DMS 273 (cell line): ENCODE measurements at regions not wholly inside any gene's neighbourhood (a gene's known extent, or its start where the extent isn't known, plus 50 kb on each side); places are given as distances from the start of the nearest gene placed in this dataset.
"Not testable (repeated sequence)": the region's sequence is repeated elsewhere in the genome, so short reads cannot be mapped to it uniquely, and the experiment has no call there.

Experiments used
- DNase-seq: peaks from one replicate; lab custom pipeline; 2025; ENCODE audit not compliant: unreplicated experiment; lab: John Stamatoyannopoulos, UW

GRCh38 chr1:194858811-194859480 is 1672.5 kb upstream of the B3GALT2 start:
- not testable (repeated sequence) for DNase-seq

- no peak for DNase-seq
These were observed 1671.0 kb upstream of the B3GALT2 start for GRCh38 chr1:194857413-194857812.

- DNase-seq, result no peak
These were observed 1662.4 kb upstream of the B3GALT2 start for GRCh38 chr1:194848846-194849245.

- no peak for DNase-seq
These were observed 1660.1 kb upstream of the B3GALT2 start for GRCh38 chr1:194846488-194846887.

- DNase-seq, result no peak
These were observed 1656.7 kb upstream of the B3GALT2 start for GRCh38 chr1:194843077-194843476.

GRCh38 chr1:194833111-194833510 is 1646.7 kb upstream of the B3GALT2 start:
- no peak for DNase-seq

GRCh38 chr1:194831595-194831994 is 1645.2 kb upstream of the B3GALT2 start:
- not testable (repeated sequence) for DNase-seq

- no peak for DNase-seq
These were observed 1644.0 kb upstream of the B3GALT2 start for GRCh38 chr1:194830387-194830786.

- no peak for DNase-seq
These were observed 1643.1 kb upstream of the B3GALT2 start for GRCh38 chr1:194829492-194829891.

GRCh38 chr1:194825382-194825781 is 1639.0 kb upstream of the B3GALT2 start:
- DNase-seq, result no peak

- DNase-seq, result no peak
These were observed 1634.7 kb upstream of the B3GALT2 start for GRCh38 chr1:194821091-194821490.

GRCh38 chr1:194818674-194819073 is 1632.3 kb upstream of the B3GALT2 start:
- DNase-seq, result no peak

GRCh38 chr1:194816859-194817258 is 1630.4 kb upstream of the B3GALT2 start:
- no peak for DNase-seq

GRCh38 chr1:194813096-194813495 is 1626.7 kb upstream of the B3GALT2 start:
- DNase-seq, result no peak

GRCh38 chr1:194809665-194810064 is 1623.3 kb upstream of the B3GALT2 start:
- no peak for DNase-seq

GRCh38 chr1:194809215-194809614 is 1622.8 kb upstream of the B3GALT2 start:
- DNase-seq, result no peak

GRCh38 chr1:194807530-194808220 is 1621.3 kb upstream of the B3GALT2 start:
- no peak for DNase-seq

- no peak for DNase-seq
These were observed 1616.2 kb upstream of the B3GALT2 start for GRCh38 chr1:194802572-194802971.

GRCh38 chr1:194795917-194796593 is 1609.6 kb upstream of the B3GALT2 start:
- no peak for DNase-seq

GRCh38 chr1:194787001-194787400 is 1600.6 kb upstream of the B3GALT2 start:
- no peak for DNase-seq

GRCh38 chr1:194786027-194786426 is 1599.6 kb upstream of the B3GALT2 start:
- DNase-seq, result no peak

GRCh38 chr1:194776657-194777056 is 1590.2 kb upstream of the B3GALT2 start:
- DNase-seq, result no peak
